Caki2 (cell line): ENCODE measurements at regions not wholly inside any gene's neighbourhood (a gene's known extent, or its start where the extent isn't known, plus 50 kb on each side); places are given as distances from the start of the nearest gene placed in this dataset.

Experiments
- DNase-seq: peaks from one replicate; pipeline ENCODE4 v3.0.0-alpha.2; 2015; ENCODE audit warnings: low read depth
- in situ Hi-C: cut with HindIII; loops from 2 replicates; pipeline ENCODE4 v1.10.0; 2016; ENCODE audit warnings: low sequenced_read_pairs, low pct_unique_long_range_greater_than_20kb, mixed read lengths

- in situ Hi-C loops = no loop called here
- DNase-seq = no peak
Observed at GRCh38 chr14:98634043-98634820, 637.8 kb downstream of the BCL11B start.

- in situ Hi-C loops = no loop called here
- DNase-seq = peak; percentile 4
Observed at GRCh38 chr14:98638366-98638765, 633.6 kb downstream of the BCL11B start.

GRCh38 chr14:98647754-98648153, 624.2 kb downstream of the BCL11B start:
- in situ Hi-C loops = no loop called here
- no peak for DNase-seq

- no peak for DNase-seq
- in situ Hi-C loops = no loop called here
Observed at GRCh38 chr14:98651037-98651436, 621.0 kb downstream of the BCL11B start.

- in situ Hi-C loops = no loop called here
- no peak for DNase-seq
Observed at GRCh38 chr14:98665007-98665406, 607.0 kb downstream of the BCL11B start.

- no peak for DNase-seq
- in situ Hi-C loops = no loop called here
Observed at GRCh38 chr14:98666545-98666944, 605.5 kb downstream of the BCL11B start.

- in situ Hi-C loops = no loop called here
- no peak for DNase-seq
Observed at GRCh38 chr14:98682033-98682432, 590.0 kb downstream of the BCL11B start.

GRCh38 chr14:98682726-98683125, 589.3 kb downstream of the BCL11B start:
- in situ Hi-C loops = no loop called here
- no peak for DNase-seq

GRCh38 chr14:98684468-98684867, 587.5 kb downstream of the BCL11B start:
- no peak for DNase-seq

GRCh38 chr14:98685725-98686124, 586.3 kb downstream of the BCL11B start:
- in situ Hi-C loops = no loop called here
- DNase-seq = no peak

More at GRCh38 chr14:98684468-98684867, 587.5 kb downstream of the BCL11B start:
- in situ Hi-C loops = no loop called here

- in situ Hi-C loops = no loop called here
- no peak for DNase-seq
Observed at GRCh38 chr14:98688446-98688845, 583.6 kb downstream of the BCL11B start.

- DNase-seq = no peak
- in situ Hi-C loops = no loop called here
Observed at GRCh38 chr14:98689951-98690350, 582.0 kb downstream of the BCL11B start.

- DNase-seq = no peak
- in situ Hi-C loops = no loop called here
Observed at GRCh38 chr14:98692832-98693231, 579.2 kb downstream of the BCL11B start.

GRCh38 chr14:98694541-98694940, 577.5 kb downstream of the BCL11B start:
- in situ Hi-C loops = no loop called here
- DNase-seq = no peak

- no peak for DNase-seq
- in situ Hi-C loops = no loop called here
Observed at GRCh38 chr14:98695809-98696208, 576.2 kb downstream of the BCL11B start.

- in situ Hi-C loops = no loop called here
- no peak for DNase-seq
Observed at GRCh38 chr14:98698341-98698740, 573.7 kb downstream of the BCL11B start.

GRCh38 chr14:98700748-98701147, 571.2 kb downstream of the BCL11B start:
- in situ Hi-C loops = no loop called here
- no peak for DNase-seq

GRCh38 chr14:98701377-98701776, 570.6 kb downstream of the BCL11B start:
- DNase-seq = no peak
- in situ Hi-C loops = no loop called here

- DNase-seq = no peak
- in situ Hi-C loops = no loop called here
Observed at GRCh38 chr14:98704441-98704840, 567.6 kb downstream of the BCL11B start.

- in situ Hi-C loops = no loop called here
- no peak for DNase-seq
Observed at GRCh38 chr14:98705871-98706300, 566.1 kb downstream of the BCL11B start.
